ENCODE measurements at regions not wholly inside any gene's neighbourhood (a gene's known extent, or its start where the extent isn't known, plus 50 kb on each side); places are given as distances from the start of the nearest gene placed in this dataset.

- DNase-seq, result no peak
These were observed 274.1 kb upstream of the TENM3 start for GRCh38 chr4:181969151-181969550.

- DNase-seq, result no peak
These were observed 272.8 kb upstream of the TENM3 start for GRCh38 chr4:181970366-181970765.

- no peak for DNase-seq
These were observed 271.8 kb upstream of the TENM3 start for GRCh38 chr4:181971411-181971810.

GRCh38 chr4:181971973-181972372 lies 271.2 kb upstream of the TENM3 start:
- no peak for DNase-seq

GRCh38 chr4:181976764-181977163 lies 266.4 kb upstream of the TENM3 start:
- DNase-seq, result no peak

GRCh38 chr4:181982437-181982836 lies 260.8 kb upstream of the TENM3 start:
- no peak for DNase-seq

GRCh38 chr4:181982856-181983255 lies 260.3 kb upstream of the TENM3 start:
- DNase-seq, result no peak

- no peak for DNase-seq
These were observed 255.8 kb upstream of the TENM3 start for GRCh38 chr4:181987392-181987791.

GRCh38 chr4:181989071-181989470 lies 254.1 kb upstream of the TENM3 start:
- no peak for DNase-seq

- no peak for DNase-seq
These were observed 251.7 kb upstream of the TENM3 start for GRCh38 chr4:181991369-181992108.

GRCh38 chr4:181998398-181999295 lies 244.6 kb upstream of the TENM3 start:
- DNase-seq, result no peak

GRCh38 chr4:182000077-182000476 lies 243.1 kb upstream of the TENM3 start:
- DNase-seq, result no peak

GRCh38 chr4:182010876-182011275 lies 232.3 kb upstream of the TENM3 start:
- no peak for DNase-seq

- no peak for DNase-seq
These were observed 229.0 kb upstream of the TENM3 start for GRCh38 chr4:182014164-182014563.

GRCh38 chr4:182015014-182015413 lies 228.2 kb upstream of the TENM3 start:
- no peak for DNase-seq

- no peak for DNase-seq
These were observed 227.3 kb upstream of the TENM3 start for GRCh38 chr4:182015893-182016292.

- no peak for DNase-seq
These were observed 226.2 kb upstream of the TENM3 start for GRCh38 chr4:182017038-182017437.

- DNase-seq, result no peak
These were observed 224.5 kb upstream of the TENM3 start for GRCh38 chr4:182018691-182019090.

GRCh38 chr4:182019148-182019652 lies 224.0 kb upstream of the TENM3 start:
- DNase-seq, result no peak

GRCh38 chr4:182022909-182023308 lies 220.3 kb upstream of the TENM3 start:
- no peak for DNase-seq

- DNase-seq, result no peak
These were observed 219.7 kb upstream of the TENM3 start for GRCh38 chr4:182023469-182023868.

GRCh38 chr4:182042945-182043344 lies 200.3 kb upstream of the TENM3 start:
- DNase-seq, result no peak

GRCh38 chr4:182048871-182049270 lies 194.3 kb upstream of the TENM3 start:
- DNase-seq, result no peak

- DNase-seq, result no peak
These were observed 186.3 kb upstream of the TENM3 start for GRCh38 chr4:182056866-182057265.

Measured in amniotic stem cell (primary cell).